Fibroblast of lung (primary cell): ENCODE measurements at regions not wholly inside any gene's neighbourhood (a gene's known extent, or its start where the extent isn't known, plus 50 kb on each side); places are given as distances from the start of the nearest gene placed in this dataset.

Source experiments
- EZH2 ChIP-seq: IDR thresholded peaks from 2 replicates; pipeline ENCODE4 v1.5.1; 2012; ENCODE audit warnings: low read length, control low read depth, mild to moderate bottlenecking; ENCODE audit errors: missing control alignments
- TF ChIP-seq, protein P1 (sequence below), 2 donors: IDR thresholded peaks in 1 of 2; conservative IDR thresholded peaks in 1 of 2; 1 replicate in 1 of 2; 2 replicates in 1 of 2; pipeline ENCODE4 v1.5.1; 2011 to 2012; ENCODE audit warnings: low read length in 2 of 2, control low read depth in 1 of 2, inconsistent platforms in 1 of 2, low read depth in 1 of 2, mild to moderate bottlenecking in 1 of 2

DNA sequence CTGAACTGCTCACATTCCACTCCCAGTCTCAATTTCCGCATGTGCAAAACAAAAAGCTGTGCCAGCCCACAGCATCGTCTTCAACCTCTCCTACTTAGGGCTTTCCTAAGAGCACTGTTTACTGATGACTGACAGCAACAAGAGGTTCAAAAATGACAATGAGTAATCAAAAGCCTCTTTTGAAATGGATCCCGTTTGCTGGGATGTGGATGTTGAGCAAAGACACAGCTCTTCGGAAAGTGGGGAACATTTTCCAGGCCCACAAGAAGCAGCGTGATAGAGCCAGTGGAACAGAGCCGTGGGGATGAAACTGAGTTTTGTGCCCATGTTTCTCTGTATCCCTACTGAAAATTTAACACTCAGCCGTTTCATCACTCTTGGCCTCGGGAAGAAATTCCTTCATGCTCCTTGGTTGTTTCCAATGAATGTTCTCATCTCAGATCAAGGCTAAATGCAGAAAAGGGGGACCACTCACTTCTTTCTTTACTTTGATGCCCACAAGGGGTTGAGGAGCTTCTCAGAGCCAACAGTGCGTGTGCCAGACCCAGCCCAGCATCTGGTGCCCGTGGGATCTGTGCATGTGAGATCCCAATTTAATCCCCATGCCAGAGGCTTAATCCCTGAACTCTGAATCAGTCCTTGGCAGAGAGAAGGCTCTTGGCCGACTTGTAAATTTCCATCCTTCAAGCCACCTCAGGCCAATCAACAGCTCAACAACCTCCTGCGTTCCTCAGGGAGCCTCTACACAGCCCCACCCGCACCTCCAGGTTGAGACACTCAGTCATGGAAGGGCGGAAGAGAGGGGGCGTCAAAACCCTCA, 230.2 kb upstream of the DAPK1 start:
- TF ChIP-seq, protein P1, sequence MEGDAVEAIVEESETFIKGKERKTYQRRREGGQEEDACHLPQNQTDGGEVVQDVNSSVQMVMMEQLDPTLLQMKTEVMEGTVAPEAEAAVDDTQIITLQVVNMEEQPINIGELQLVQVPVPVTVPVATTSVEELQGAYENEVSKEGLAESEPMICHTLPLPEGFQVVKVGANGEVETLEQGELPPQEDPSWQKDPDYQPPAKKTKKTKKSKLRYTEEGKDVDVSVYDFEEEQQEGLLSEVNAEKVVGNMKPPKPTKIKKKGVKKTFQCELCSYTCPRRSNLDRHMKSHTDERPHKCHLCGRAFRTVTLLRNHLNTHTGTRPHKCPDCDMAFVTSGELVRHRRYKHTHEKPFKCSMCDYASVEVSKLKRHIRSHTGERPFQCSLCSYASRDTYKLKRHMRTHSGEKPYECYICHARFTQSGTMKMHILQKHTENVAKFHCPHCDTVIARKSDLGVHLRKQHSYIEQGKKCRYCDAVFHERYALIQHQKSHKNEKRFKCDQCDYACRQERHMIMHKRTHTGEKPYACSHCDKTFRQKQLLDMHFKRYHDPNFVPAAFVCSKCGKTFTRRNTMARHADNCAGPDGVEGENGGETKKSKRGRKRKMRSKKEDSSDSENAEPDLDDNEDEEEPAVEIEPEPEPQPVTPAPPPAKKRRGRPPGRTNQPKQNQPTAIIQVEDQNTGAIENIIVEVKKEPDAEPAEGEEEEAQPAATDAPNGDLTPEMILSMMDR (conservative IDR thresholded peaks at IDR 0.05 in 1 of 2, IDR thresholded peaks at IDR 0.05 in 1 of 2; ENCODE audit: low read depth in 1 of 2, low read length in 2 of 2): no peak
- TF ChIP-seq EZH2: no peak
